ENCODE measurements at regions not wholly inside any gene's neighbourhood (a gene's known extent, or its start where the extent isn't known, plus 50 kb on each side); places are given as distances from the start of the nearest gene placed in this dataset.

DNA sequence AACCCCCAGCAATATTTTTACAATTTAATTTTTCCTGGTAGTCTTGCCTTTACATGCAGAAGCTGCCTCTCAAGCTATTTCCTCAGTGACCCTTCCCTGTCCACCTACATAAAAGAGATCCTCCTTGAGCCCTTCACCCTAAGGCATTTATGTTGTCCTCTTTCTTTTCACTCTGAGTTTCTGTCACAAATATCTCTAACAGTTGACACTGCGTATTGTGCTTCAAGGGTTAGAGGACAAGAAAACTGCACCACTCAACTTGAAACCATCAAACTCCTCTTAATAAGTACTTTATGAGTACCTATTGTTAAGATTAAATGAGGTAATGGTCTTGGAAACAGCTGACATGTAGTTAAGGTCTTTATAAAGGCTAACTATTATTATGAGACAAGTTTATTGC is 557.7 kb downstream of the TRHDE start:
- Histone ChIP-seq H3K9me3 (ENCODE audit: low read length) (no peaks in the 10 kb centered on the region), H3K9ac (ENCODE audit: low read length) (no peak overlapping the region), H3K79me2 (replicated peaks; ENCODE audit: insufficient read depth, low read length) (no peaks in the 10 kb centered on the region), H3K36me3 (ENCODE audit: insufficient read depth, low read length) (no peaks in the 10 kb centered on the region), H3K27me3 (ENCODE audit: insufficient read depth, low read depth, low read length) (no peaks in the 10 kb centered on the region), H3K4me2 (ENCODE audit: low read length) (no peak overlapping the region), H3F3A (ENCODE audit: insufficient read depth, low read length, poor library complexity, severe bottlenecking) (no peaks in the 10 kb centered on the region), H3K9me2 (ENCODE audit: insufficient read depth, low read length) (no peaks in the 10 kb centered on the region), H3K4me3 (ENCODE audit: low read length) (no peak overlapping the region), H2AFZ (ENCODE audit: low read depth, low read length) (no peak overlapping the region), H3K27ac (ENCODE audit: low read length) (peak overlapping the region; percentile 27), H4K20me1 (ENCODE audit: insufficient read depth) (no peaks in the 10 kb centered on the region)
- TF ChIP-seq MXI1 (conservative IDR thresholded peaks at IDR 0.05; ENCODE audit: poor library complexity, severe bottlenecking) = no peak
- TF ChIP-seq, protein P1, sequence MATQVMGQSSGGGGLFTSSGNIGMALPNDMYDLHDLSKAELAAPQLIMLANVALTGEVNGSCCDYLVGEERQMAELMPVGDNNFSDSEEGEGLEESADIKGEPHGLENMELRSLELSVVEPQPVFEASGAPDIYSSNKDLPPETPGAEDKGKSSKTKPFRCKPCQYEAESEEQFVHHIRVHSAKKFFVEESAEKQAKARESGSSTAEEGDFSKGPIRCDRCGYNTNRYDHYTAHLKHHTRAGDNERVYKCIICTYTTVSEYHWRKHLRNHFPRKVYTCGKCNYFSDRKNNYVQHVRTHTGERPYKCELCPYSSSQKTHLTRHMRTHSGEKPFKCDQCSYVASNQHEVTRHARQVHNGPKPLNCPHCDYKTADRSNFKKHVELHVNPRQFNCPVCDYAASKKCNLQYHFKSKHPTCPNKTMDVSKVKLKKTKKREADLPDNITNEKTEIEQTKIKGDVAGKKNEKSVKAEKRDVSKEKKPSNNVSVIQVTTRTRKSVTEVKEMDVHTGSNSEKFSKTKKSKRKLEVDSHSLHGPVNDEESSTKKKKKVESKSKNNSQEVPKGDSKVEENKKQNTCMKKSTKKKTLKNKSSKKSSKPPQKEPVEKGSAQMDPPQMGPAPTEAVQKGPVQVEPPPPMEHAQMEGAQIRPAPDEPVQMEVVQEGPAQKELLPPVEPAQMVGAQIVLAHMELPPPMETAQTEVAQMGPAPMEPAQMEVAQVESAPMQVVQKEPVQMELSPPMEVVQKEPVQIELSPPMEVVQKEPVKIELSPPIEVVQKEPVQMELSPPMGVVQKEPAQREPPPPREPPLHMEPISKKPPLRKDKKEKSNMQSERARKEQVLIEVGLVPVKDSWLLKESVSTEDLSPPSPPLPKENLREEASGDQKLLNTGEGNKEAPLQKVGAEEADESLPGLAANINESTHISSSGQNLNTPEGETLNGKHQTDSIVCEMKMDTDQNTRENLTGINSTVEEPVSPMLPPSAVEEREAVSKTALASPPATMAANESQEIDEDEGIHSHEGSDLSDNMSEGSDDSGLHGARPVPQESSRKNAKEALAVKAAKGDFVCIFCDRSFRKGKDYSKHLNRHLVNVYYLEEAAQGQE (IDR thresholded peaks at IDR 0.05; ENCODE audit: borderline replicate concordance) = no peak
- TF ChIP-seq RAD21 (conservative IDR thresholded peaks at IDR 0.05) = no peak
- TF ChIP-seq EZH2 (IDR thresholded peaks at IDR 0.05; ENCODE audit: borderline replicate concordance, insufficient read depth, low read length, poor library complexity, severe bottlenecking) = no peak
- TF ChIP-seq EP300 (conservative IDR thresholded peaks at IDR 0.05; ENCODE audit: poor library complexity, severe bottlenecking) = peak; percentile 97
- TF ChIP-seq SMC3 (conservative IDR thresholded peaks at IDR 0.05; ENCODE audit: poor library complexity) = no peak
- TF ChIP-seq, protein P2, sequence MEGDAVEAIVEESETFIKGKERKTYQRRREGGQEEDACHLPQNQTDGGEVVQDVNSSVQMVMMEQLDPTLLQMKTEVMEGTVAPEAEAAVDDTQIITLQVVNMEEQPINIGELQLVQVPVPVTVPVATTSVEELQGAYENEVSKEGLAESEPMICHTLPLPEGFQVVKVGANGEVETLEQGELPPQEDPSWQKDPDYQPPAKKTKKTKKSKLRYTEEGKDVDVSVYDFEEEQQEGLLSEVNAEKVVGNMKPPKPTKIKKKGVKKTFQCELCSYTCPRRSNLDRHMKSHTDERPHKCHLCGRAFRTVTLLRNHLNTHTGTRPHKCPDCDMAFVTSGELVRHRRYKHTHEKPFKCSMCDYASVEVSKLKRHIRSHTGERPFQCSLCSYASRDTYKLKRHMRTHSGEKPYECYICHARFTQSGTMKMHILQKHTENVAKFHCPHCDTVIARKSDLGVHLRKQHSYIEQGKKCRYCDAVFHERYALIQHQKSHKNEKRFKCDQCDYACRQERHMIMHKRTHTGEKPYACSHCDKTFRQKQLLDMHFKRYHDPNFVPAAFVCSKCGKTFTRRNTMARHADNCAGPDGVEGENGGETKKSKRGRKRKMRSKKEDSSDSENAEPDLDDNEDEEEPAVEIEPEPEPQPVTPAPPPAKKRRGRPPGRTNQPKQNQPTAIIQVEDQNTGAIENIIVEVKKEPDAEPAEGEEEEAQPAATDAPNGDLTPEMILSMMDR (IDR thresholded peaks at IDR 0.05; ENCODE audit: poor library complexity, severe bottlenecking) = no peak
- TF ChIP-seq POLR2AphosphoS5 (IDR thresholded peaks at IDR 0.05) = peak; percentile 70
- TF ChIP-seq TAF1 (IDR thresholded peaks at IDR 0.05; ENCODE audit: low read depth) = no peak

DNA sequence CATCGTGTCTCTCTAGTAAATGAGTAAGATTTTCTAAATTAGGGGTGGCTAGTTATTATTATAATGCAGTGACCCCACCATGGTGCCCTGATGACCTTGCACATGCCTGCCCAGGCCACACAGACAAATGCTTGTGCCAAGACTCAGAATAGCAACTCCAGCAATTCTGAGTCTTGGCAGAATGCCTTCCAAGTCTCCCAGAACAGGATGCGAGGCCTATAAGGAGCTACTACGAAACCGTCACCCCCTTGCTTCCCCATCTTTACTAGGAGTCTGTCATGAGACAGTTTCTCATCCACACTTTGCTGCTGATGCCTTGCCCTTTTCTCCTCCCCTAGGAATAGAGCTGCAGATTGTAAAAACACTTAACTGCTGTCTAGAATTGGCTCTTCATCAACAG is 559.9 kb downstream of the TRHDE start:
- Histone ChIP-seq H3K4me2 (ENCODE audit: low read length) (no peak overlapping the region), H3K9me2 (ENCODE audit: insufficient read depth, low read length) (no peaks in the 10 kb centered on the region), H3K9me3 (ENCODE audit: low read length) (no peaks in the 10 kb centered on the region), H3K36me3 (ENCODE audit: insufficient read depth, low read length) (no peaks in the 10 kb centered on the region), H3K27me3 (ENCODE audit: insufficient read depth, low read depth, low read length) (no peaks in the 10 kb centered on the region), H3K4me3 (ENCODE audit: low read length) (no peak overlapping the region), H4K20me1 (ENCODE audit: insufficient read depth) (no peaks in the 10 kb centered on the region), H3K27ac (ENCODE audit: low read length) (no peak overlapping the region), H3F3A (ENCODE audit: insufficient read depth, low read length, poor library complexity, severe bottlenecking) (no peaks in the 10 kb centered on the region), H2AFZ (ENCODE audit: low read depth, low read length) (no peak overlapping the region), H3K9ac (ENCODE audit: low read length) (no peak overlapping the region), H3K79me2 (replicated peaks; ENCODE audit: insufficient read depth, low read length) (no peaks in the 10 kb centered on the region)
- no peak for TF ChIP-seq EZH2 (IDR thresholded peaks at IDR 0.05; ENCODE audit: borderline replicate concordance, insufficient read depth, low read length, poor library complexity, severe bottlenecking)
- TF ChIP-seq POLR2AphosphoS5 (IDR thresholded peaks at IDR 0.05) = no peak
- TF ChIP-seq EP300 (conservative IDR thresholded peaks at IDR 0.05; ENCODE audit: poor library complexity, severe bottlenecking) = no peak
- TF ChIP-seq, protein P1 (IDR thresholded peaks at IDR 0.05; ENCODE audit: borderline replicate concordance) = no peak
- TF ChIP-seq RAD21 (conservative IDR thresholded peaks at IDR 0.05) = no peak
- no peak for TF ChIP-seq MXI1 (conservative IDR thresholded peaks at IDR 0.05; ENCODE audit: poor library complexity, severe bottlenecking)
- TF ChIP-seq, protein P2 (IDR thresholded peaks at IDR 0.05; ENCODE audit: poor library complexity, severe bottlenecking) = no peak
- TF ChIP-seq SMC3 (conservative IDR thresholded peaks at IDR 0.05; ENCODE audit: poor library complexity) = no peak
- no peak for TF ChIP-seq TAF1 (IDR thresholded peaks at IDR 0.05; ENCODE audit: low read depth)

Data from neural cell (in vitro differentiated cells).